WERI-Rb-1 (cell line): ENCODE measurements at regions not wholly inside any gene's neighbourhood (a gene's known extent, or its start where the extent isn't known, plus 50 kb on each side); places are given as distances from the start of the nearest gene placed in this dataset.

Source experiments
- DNase-seq: peaks from one replicate; pipeline ENCODE4 v3.0.0-alpha.2; 2020
- H3K27ac ChIP-seq: fragments of 250-450 bp; sonication (Bioruptor Pico); 2 replicates; pipeline ENCODE4 v1.5.1; 2020; ENCODE audit warnings: mild to moderate bottlenecking, moderate library complexity
- H3K27me3 ChIP-seq: fragments of 250-450 bp; sonication (Bioruptor Pico); 2 replicates; pipeline ENCODE4 v1.5.1; 2021; ENCODE audit warnings: mild to moderate bottlenecking, low read depth, moderate library complexity; ENCODE audit not compliant: insufficient read depth, severe bottlenecking
- H3K36me3 ChIP-seq: fragments of 250-450 bp; sonication (Bioruptor Pico); 2 replicates; pipeline ENCODE4 v1.5.1; 2020; ENCODE audit warnings: mild to moderate bottlenecking, moderate library complexity
- H3K4me3 ChIP-seq: 2 replicates; pipeline ENCODE4 v1.5.1; 2011; ENCODE audit warnings: low read depth, mild to moderate bottlenecking, control low read depth, low read length
- H3K9me3 ChIP-seq: fragments of 250-450 bp; sonication (Bioruptor Pico); 2 replicates; pipeline ENCODE4 v1.5.1; 2021; ENCODE audit warnings: mild to moderate bottlenecking, moderate library complexity; ENCODE audit not compliant: severe bottlenecking
- TF ChIP-seq, protein P1 (sequence below): IDR thresholded peaks from 2 replicates; pipeline ENCODE4 v1.5.1; 2011; ENCODE audit warnings: low read depth, mild to moderate bottlenecking, control low read depth, inconsistent platforms, low read length

DNA sequence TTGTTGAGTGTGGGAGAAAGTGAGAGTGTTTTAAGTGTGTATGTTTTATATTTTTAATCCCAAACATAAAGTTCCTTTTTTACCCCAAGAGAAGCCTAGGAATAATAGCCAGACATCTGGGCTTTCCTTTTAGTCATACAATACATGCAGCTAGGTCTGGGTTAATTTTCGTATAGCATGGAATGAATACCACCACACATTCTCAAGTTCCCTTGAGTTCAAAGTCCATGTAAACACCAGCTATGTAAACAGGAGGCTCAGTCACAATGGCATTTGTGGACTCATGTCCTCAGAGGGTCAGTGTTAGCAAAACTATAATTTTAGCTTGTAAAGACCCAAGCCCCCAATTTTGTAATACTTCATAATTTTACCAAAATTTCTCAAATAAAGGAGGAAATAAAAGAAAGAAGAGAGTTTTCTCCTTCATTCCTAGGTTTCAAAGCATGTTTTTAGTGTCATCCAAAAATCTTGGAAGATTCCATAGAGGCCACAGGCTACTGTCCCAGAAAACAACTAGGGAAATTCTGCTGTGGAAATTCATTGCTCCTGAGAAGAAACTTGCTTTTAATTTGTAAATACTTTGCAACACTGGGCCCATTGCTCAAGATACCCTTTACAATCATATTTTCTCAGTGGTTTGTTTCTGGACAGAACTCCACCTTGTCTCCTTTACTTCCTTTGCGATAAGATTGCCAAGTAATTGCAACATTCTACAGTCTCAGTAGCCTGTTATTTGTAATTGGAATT is 671.2 kb downstream of the COL12A1 start:
- Histone ChIP-seq H3K9me3 (no peaks in the 10 kb centered on the region), H3K27ac (no peak overlapping the region), H3K4me3 (no peak overlapping the region), H3K27me3 (peaks cover 16% of the 10 kb centered on the region), H3K36me3 (no peaks in the 10 kb centered on the region)
- TF ChIP-seq, protein P1, sequence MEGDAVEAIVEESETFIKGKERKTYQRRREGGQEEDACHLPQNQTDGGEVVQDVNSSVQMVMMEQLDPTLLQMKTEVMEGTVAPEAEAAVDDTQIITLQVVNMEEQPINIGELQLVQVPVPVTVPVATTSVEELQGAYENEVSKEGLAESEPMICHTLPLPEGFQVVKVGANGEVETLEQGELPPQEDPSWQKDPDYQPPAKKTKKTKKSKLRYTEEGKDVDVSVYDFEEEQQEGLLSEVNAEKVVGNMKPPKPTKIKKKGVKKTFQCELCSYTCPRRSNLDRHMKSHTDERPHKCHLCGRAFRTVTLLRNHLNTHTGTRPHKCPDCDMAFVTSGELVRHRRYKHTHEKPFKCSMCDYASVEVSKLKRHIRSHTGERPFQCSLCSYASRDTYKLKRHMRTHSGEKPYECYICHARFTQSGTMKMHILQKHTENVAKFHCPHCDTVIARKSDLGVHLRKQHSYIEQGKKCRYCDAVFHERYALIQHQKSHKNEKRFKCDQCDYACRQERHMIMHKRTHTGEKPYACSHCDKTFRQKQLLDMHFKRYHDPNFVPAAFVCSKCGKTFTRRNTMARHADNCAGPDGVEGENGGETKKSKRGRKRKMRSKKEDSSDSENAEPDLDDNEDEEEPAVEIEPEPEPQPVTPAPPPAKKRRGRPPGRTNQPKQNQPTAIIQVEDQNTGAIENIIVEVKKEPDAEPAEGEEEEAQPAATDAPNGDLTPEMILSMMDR, result no peak
- DNase-seq, result no peak

DNA sequence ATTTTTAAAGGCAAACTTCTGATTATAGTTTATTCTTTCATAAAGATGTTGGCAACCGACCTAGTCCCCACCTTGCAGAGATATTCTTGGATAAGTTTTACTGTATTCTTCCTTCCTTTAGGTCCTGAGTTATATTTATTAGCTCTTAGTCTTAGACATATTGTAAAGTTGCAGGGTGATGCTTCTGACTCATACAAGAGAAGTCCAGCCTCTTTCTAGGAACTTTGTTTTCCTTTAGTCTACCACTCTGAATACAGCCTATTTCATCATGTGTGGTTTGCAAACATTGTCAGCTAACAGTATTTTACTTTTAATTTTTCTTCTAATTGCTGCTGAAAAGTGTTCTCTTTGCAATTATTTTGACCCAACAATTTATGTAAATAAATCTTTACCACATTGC is 686.7 kb downstream of the COL12A1 start:
- Histone ChIP-seq H3K36me3 (no peaks in the 10 kb centered on the region), H3K9me3 (no peaks in the 10 kb centered on the region), H3K4me3 (no peak overlapping the region), H3K27me3 (peaks cover 17% of the 10 kb centered on the region), H3K27ac (no peak overlapping the region)
- TF ChIP-seq, protein P1, result no peak
- DNase-seq, result no peak

DNA sequence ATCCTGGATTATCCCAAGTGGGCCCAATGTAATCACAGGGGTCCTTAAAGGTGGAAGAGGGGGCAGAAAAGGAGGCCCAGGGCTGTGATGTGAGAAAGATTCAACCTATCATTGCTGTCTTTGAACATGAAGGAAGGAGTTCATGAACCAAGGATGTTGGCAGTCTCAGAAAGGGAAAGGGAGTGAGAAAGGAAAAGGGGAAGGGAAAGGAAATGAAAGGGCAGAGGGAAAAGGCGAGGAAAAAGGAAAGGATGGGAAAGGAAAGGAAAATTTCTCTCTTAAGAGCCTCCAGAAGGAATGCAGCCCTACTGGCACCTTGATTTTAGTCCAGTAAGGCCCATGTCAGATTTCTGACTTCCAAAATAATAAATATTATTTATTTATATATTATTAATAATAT is 687.8 kb downstream of the COL12A1 start:
- no peak overlapping the region for H3K4me3 ChIP-seq
- H3K27me3 ChIP-seq, result peaks cover 17% of the 10 kb centered on the region
- DNase-seq, result no peak
- H3K27ac ChIP-seq, result no peak overlapping the region
- no peaks in the 10 kb centered on the region for H3K9me3 ChIP-seq
- H3K36me3 ChIP-seq, result no peaks in the 10 kb centered on the region
- TF ChIP-seq, protein P1, result no peak

DNA sequence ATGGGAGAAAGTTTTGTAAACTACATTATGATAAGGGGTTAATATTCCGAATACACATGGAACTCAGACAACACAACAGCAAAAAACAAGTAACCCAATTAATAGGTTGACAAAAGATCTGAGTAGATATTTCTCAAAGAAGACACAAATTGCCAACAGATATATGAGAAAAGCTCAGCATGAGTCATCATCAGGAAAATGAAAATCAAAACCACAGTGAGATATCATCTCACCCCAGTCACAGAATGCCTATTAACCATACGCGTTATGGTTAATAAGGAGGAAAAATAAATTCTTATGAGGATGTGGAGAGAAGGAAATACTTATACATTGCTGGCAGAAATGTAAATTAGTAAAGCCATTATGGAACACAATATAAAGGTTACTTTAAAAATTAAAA is 695.0 kb downstream of the COL12A1 start:
- H3K27ac ChIP-seq, result no peak overlapping the region
- H3K27me3 ChIP-seq, result no peaks in the 10 kb centered on the region
- H3K36me3 ChIP-seq, result no peaks in the 10 kb centered on the region
- no peak overlapping the region for H3K4me3 ChIP-seq
- no peaks in the 10 kb centered on the region for H3K9me3 ChIP-seq
- DNase-seq, result no peak
- TF ChIP-seq, protein P1, result no peak

DNA sequence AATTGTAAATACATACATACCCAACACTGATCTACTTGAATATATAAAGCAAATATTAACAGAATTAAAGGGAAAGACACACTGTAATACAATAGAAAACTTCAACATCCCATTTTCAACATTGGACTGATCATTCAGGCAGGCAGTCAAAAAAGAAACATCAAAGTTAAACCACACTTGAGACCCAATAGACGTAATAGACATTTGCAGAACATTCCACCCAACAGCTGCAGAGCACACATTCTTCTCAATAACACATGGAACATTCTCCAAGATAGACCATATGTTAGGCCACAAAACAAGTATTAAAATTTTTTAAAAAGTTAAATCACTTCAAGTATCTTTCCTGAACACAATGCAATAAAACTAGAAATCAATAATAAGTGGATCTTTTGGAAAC is 698.2 kb downstream of the COL12A1 start:
- no peak for DNase-seq
- no peak overlapping the region for H3K4me3 ChIP-seq
- H3K36me3 ChIP-seq, result no peaks in the 10 kb centered on the region
- H3K27ac ChIP-seq, result no peak overlapping the region
- H3K9me3 ChIP-seq, result peaks cover 4% of the 10 kb centered on the region
- TF ChIP-seq, protein P1, result no peak
- H3K27me3 ChIP-seq, result no peaks in the 10 kb centered on the region

DNA sequence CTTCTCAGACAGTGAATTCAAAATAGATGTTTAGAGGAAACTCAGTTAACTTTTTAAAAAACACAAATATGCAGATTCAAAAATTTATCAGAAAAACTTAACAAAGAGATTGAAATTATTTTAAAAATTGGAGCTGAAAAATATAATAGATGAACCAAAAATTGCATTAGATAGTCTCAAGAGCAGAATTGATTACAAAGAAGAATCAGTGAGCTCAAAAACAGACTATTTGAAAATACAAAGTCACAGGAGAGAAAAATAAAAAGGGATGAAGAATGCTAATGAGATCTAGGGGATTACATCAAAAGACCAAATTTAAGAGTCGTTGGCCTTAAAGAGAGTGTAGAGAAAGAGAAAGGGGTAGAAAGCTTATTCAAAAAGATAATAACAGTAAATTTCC is 700.5 kb downstream of the COL12A1 start:
- H3K36me3 ChIP-seq, result no peaks in the 10 kb centered on the region
- H3K27ac ChIP-seq, result no peak overlapping the region
- no peak for DNase-seq
- H3K9me3 ChIP-seq, result peaks cover 4% of the 10 kb centered on the region
- peaks cover 4% of the 10 kb centered on the region for H3K27me3 ChIP-seq
- TF ChIP-seq, protein P1, result no peak
- no peak overlapping the region for H3K4me3 ChIP-seq
